Stimulated activated CD8-positive, alpha-beta memory T cell treated with anti-CD3 and anti-CD28 coated beads, Interleukin-7, amount 100 ng/mL, for 48 hours (primary cell): ENCODE measurements at regions not wholly inside any gene's neighbourhood (a gene's known extent, or its start where the extent isn't known, plus 50 kb on each side); places are given as distances from the start of the nearest gene placed in this dataset.

Experiments
- DNase-seq, 2 donors: peaks; one replicate each; pipeline ENCODE4 v3.0.0-alpha.2; 2020; ENCODE audit warnings: low read depth in 1 of 2; ENCODE audit errors: extremely low read depth in 1 of 2

DNA sequence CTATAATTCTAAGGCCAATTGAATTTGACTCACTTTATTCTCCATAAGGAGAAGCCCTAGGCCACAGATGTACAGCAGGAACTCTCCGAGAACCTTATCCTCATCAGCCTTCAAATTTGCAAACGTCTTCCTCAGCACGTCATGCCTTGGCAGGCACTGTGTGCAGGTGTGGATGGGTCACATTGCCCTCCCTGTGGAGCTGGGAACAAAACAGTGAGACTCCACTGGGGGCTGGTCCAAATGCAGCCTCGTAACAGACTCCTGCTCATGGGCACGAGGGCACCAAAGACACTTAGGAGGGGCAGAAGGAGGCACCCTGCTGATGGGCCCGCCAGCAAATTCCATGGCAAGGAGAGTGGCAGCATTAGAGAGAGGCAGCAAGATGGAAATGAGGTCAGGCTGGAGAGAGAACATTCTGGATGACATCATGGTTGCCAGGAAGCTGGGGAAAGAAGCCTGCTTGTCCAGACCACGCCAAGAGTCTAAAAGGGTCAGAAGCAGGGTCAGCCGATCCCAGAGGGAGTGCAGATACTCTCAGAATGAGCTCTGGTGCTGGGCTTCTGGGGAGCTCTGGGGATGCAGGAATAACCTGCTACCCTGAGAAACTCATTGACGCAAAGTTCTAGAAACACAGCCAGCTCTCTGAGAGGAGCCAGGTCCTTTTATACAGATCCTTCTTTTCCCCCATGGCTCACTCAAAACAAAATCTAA lies 242.2 kb downstream of the B3GLCT start:
- DNase-seq: no peak

GRCh38 chr13:31442571-31442970 lies 242.8 kb downstream of the B3GLCT start:
- DNase-seq: no peak

GRCh38 chr13:31444266-31444856 lies 244.6 kb downstream of the B3GLCT start:
- DNase-seq: no peak

DNA sequence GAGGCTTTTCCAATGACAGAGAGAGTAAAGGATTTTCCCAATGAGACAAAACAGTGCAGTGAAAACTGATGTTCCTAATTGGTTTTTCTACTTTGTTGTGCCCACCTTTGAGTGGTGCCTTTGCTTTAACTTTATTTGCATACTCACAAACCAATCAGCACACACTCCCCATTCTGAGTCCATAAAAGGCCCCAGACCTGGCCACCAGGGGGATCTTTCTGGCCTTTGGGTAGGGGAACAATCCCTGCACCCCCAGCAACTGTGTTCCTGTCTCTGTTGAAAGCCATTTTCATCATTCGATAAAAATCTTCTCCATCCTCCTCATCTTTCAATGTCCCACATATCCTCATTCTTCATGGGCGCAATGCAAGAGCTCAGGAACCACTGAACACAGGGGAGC lies 252.8 kb downstream of the B3GLCT start:
- DNase-seq: no peak

DNA sequence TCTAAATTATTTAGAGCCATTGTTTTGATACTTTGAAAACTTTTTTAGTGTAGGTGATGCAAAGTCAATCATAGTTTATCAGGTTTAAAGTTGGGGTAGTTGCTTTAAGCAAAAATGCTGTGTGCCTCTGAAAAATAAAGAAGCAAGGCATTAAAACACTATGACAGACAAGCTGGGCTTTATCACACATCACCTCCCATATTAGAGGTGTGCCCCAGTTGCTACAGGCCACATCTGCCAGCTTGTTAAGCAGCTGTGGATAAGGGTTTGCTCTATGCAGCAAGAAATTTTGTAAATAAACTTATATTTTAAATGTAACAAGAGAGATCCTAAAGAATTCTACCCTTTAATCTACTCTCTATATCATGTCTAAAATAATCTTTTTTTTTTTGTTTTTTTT lies 255.8 kb downstream of the B3GLCT start:
- no peak for DNase-seq

- no peak for DNase-seq
Measured at GRCh38 chr13:31456056-31456455, 256.3 kb downstream of the B3GLCT start.

DNA sequence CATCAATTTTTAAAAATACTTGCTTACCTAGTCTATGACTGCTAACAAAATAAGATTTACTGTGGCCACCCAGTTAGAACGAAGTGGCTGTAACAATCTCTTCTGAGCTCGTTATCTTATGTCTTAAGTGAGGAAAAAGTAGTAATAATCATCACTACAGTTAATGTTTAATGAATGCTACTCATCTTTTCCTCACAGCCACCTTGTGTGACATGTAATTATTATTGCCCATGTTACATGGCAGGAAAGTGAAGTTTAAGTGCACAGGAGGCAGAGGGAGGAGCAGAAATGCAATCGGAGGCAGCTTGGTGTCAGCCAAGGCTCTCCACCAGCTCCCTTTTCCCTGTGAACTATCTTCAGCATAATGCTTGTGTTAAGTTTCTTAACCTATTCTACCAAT lies 260.3 kb downstream of the B3GLCT start:
- DNase-seq: no peak

DNA sequence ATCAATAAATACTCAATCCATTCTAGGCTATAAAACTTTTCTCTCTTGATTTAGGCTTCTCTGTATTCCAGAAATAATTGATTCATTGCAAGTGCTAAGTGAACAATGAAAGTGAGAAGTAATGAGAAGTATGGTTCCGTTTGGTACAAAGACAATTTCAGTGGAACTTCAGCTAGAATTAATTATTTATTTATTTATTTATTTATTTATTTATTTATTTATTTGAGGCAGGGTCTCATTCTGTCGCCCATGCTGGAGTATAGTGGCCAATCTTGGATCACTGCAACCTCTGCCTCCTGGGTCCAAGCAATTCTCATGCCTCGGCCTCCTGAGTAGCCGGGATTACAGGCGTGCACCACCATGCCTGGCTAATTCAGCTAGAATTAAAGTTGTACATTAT lies 262.1 kb downstream of the B3GLCT start:
- DNase-seq: no peak

DNA sequence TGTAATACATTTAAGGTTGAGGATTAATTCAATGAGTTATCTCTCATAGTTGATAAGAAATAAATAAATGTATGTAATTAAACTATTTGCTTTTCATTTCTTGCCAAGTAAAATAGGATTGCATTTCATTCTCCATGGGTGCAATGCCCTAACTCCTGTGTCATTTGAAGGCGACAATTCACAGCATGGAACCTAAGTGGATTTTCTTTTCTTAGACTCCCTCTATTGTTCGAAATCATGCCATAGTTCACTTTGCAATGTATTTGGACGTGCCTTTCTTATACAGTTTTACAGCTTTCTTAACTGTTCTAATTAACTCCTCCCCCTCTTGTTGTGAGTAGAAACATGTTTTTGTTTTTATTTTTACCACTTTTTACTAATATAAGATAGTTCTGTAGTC lies 263.0 kb downstream of the B3GLCT start:
- DNase-seq: no peak

DNA sequence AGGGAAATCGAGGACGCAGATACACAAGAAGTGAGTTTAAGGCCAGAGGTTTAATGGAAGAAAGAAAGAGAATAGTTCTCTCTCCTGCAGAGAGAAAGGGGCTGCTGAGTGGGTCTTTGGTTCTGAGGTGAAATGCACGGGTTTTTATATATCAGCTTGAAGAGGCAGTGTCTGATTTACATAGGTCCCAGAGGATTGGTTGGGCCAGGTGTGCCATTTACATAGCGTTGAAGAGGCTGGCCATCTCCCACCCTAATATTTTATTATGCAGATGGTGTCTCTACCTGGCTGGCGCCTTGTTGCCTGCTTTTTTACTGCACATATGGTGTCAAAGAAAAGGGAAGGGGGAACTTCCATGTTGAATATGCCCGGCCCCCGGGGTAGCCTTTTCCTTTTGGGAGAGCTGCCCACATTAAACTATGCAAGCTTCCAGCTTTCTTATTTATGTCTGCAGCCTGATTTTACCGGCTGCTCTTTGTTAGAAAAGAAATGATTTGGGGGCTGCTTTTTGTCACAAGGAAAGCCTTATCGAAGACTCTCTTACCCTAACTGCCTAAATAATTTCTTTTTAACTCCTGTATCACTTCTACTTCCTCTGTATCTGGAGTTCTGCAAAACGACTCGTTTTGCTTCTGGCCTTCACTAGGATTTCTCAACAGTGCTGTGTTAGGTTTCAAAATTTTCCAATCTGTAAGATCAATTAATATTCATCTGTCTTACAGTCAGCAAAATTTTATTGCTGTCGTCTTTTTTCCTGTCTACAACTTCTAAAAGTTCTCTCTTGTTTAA lies 268.5 kb downstream of the B3GLCT start:
- DNase-seq: no peak

- no peak for DNase-seq
Measured at GRCh38 chr13:31469377-31469776, 269.6 kb downstream of the B3GLCT start.

GRCh38 chr13:31476266-31476665 lies 263.1 kb upstream of the RXFP2 start:
- no peak for DNase-seq

DNA sequence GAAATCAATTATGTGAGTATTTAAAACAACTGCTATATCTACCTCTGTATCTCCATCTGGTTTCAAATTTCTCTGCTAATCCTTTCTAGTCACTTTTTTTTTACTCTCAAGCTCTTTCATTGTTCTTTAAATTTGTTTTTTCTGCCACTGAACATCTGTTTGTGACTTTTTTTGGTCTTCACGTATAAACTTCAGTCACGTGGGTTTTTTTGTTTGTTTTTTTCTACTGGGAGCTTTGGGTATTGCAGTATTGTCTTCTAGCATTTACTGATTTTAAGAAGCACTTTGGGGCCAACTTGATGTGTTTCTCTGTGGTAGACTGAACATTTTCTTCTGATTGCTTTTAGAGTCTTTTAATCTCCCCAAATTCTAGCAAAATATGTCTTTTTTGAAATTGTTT lies 262.6 kb upstream of the RXFP2 start:
- no peak for DNase-seq

DNA sequence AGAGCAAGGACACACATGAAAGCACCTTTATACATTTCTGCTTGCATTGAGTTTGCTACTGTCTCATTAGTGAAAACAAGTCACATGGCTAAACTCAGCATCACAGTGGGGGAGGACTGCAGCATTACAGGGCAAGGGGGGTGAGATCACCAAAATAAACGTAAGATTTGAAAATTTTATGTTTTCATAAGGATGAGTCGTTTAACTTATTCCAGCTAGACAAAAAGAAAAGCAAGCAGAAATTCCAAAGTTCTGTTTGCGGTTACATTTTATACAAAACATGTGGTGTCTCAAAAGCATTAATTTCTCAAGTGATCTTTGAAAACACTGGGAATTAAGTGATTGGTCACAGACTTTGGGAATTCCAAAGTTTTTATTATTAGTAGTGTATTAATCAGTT lies 261.4 kb upstream of the RXFP2 start:
- no peak for DNase-seq

DNA sequence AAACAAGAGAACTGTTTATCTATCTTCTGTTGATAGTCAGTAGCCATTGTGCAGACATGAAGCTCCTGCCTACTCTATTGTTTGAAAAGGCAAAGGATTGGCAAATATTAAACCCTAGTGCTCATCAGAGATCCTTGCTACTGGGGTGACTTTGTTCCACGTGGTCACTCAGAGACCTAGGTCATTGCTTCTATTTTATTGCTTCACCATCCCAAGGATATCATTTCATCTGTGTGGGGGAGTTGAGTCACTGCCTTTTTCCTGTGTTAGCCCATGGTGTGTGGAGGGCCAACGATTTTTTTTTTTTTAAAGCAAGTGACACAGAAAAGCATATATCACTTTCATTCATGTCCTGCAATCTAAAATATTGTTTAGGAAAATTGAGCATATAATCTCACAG lies 254.1 kb upstream of the RXFP2 start:
- no peak for DNase-seq

DNA sequence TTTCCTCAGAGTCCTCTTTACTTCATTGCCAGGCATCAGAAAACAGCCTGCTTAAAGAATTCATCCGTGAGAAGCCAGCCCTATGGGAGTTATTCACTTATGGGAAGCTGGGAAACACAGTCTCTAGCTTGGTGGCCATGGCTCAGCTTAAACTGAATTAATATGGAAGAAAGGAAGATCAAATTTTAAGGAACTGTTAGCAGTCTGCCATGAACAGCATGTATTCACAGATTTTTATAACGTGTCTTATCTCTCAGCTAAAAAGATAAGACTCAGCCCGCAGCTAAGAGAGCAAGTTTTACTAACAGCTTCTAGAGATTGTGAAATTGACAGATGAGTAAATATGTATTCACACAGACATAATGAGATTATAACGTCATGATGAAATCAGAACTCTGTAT lies 253.7 kb upstream of the RXFP2 start:
- no peak for DNase-seq

GRCh38 chr13:31495336-31495735 lies 244.0 kb upstream of the RXFP2 start:
- no peak for DNase-seq

GRCh38 chr13:31499274-31499673 lies 240.1 kb upstream of the RXFP2 start:
- DNase-seq: no peak

GRCh38 chr13:31503626-31504025 lies 235.7 kb upstream of the RXFP2 start:
- DNase-seq: no peak

DNA sequence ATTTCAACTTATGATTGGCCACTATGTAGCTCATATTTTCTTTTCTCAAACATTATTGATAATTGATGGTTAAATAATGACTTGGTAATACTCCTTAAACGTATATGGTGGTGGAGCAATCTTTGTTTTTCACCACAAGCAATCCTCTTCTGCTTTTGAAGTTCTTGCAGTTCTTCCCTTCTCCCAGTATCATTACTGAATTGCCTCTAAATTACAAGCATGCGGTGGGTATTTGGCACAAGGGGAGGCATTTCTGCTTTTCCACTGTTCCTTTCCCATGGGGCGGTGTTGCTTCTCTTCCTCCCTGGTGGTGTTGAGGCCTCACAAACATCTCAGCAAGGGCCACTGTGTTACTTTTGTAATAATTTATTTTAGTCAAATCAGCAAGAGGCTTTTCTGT lies 234.4 kb upstream of the RXFP2 start:
- no peak for DNase-seq

GRCh38 chr13:31512331-31512730 lies 227.0 kb upstream of the RXFP2 start:
- DNase-seq: no peak

GRCh38 chr13:31514932-31515331 lies 224.4 kb upstream of the RXFP2 start:
- DNase-seq: no peak
